DND-41 (cell line): ENCODE measurements at regions not wholly inside any gene's neighbourhood (a gene's known extent, or its start where the extent isn't known, plus 50 kb on each side); places are given as distances from the start of the nearest gene placed in this dataset.

Source experiments
- ATAC-seq: fragments of 200-7000 bp; cut with Tn5 transposase; 3 replicates; pipeline ENCODE4 v1.9.1; 2021; ENCODE audit warnings: low read depth; ENCODE audit not compliant: insufficient read depth
- DNase-seq: peaks from one replicate; pipeline ENCODE4 v3.0.0-alpha.2; 2020
- H2AFZ ChIP-seq: 2 replicates; pipeline ENCODE4 v1.6.0; 2012; ENCODE audit warnings: low read depth, low read length
- H3K27ac ChIP-seq: 2 replicates; pipeline ENCODE4 v1.5.1; 2012; ENCODE audit warnings: low read length, inconsistent platforms
- H3K27me3 ChIP-seq: fragments of 200-600 bp; sonication (generic); 2 replicates; pipeline ENCODE4 v1.6.0; 2012; ENCODE audit warnings: low read length, mild to moderate bottlenecking, inconsistent platforms; ENCODE audit not compliant: insufficient read depth, poor library complexity
- H3K36me3 ChIP-seq: 2 replicates; pipeline ENCODE4 v1.5.1; 2012; ENCODE audit warnings: low read length, inconsistent platforms; ENCODE audit not compliant: insufficient read depth
- H3K4me1 ChIP-seq: 2 replicates; pipeline ENCODE4 v1.5.1; 2012; ENCODE audit warnings: mild to moderate bottlenecking, low read length; ENCODE audit not compliant: insufficient read depth
- H3K4me2 ChIP-seq: 2 replicates; pipeline ENCODE4 v1.6.0; 2012; ENCODE audit warnings: mild to moderate bottlenecking, moderate library complexity, low read length, inconsistent platforms; ENCODE audit not compliant: insufficient read depth
- H3K4me3 ChIP-seq, 2 experiments: fragments of 200-600 bp in 1 of 2; shearing (Covaris generic) in 1 of 2; 2 replicates each; pipeline ENCODE4 v1.5.1; 2012 to 2016; ENCODE audit warnings: inconsistent platforms in 2 of 2, low read length in 2 of 2, mild to moderate bottlenecking in 2 of 2, low read depth in 1 of 2, moderate library complexity in 1 of 2
- H3K79me2 ChIP-seq: 2 replicates; pipeline ENCODE4 v1.6.0; 2012; ENCODE audit warnings: low read length, inconsistent platforms; ENCODE audit not compliant: insufficient read depth
- H3K9ac ChIP-seq: 2 replicates; pipeline ENCODE4 v1.6.0; 2012; ENCODE audit warnings: low read depth, mild to moderate bottlenecking, inconsistent platforms, low read length, moderate library complexity
- H3K9me3 ChIP-seq: 2 replicates; pipeline ENCODE4 v1.5.1; 2012; ENCODE audit warnings: low read length, moderate library complexity, mild to moderate bottlenecking, inconsistent platforms; ENCODE audit not compliant: insufficient read depth, severe bottlenecking
- H4K20me1 ChIP-seq: 2 replicates; pipeline ENCODE4 v1.6.0; 2012; ENCODE audit warnings: low read length; ENCODE audit not compliant: insufficient read depth
- CTCF ChIP-seq: IDR thresholded peaks from 2 replicates; pipeline ENCODE4 v1.5.1; 2012; ENCODE audit warnings: borderline replicate concordance, low read length, moderate library complexity, mild to moderate bottlenecking; ENCODE audit not compliant: poor library complexity, severe bottlenecking; ENCODE audit errors: extremely low read depth
- EZH2 ChIP-seq: IDR thresholded peaks from 3 replicates; pipeline ENCODE4 v1.6.1; 2012; ENCODE audit warnings: borderline replicate concordance, low read depth, mild to moderate bottlenecking, moderate library complexity, low read length, inconsistent platforms; ENCODE audit not compliant: severe bottlenecking

GRCh38 chr13:26837997-26838396 lies 77.4 kb upstream of the GPR12 start:
- ATAC-seq (no peak), DNase-seq (no peak)
- H3K4me1 ChIP-seq = no peaks in the 10 kb centered on the region
- no peak for TF ChIP-seq CTCF
- TF ChIP-seq EZH2 = no peak
- H4K20me1 ChIP-seq = no peaks in the 10 kb centered on the region
- no peak overlapping the region for H3K4me2 ChIP-seq
- no peak overlapping the region for H3K27ac ChIP-seq
- no peak overlapping the region for H2AFZ ChIP-seq
- no peaks in the 10 kb centered on the region for H3K9me3 ChIP-seq
- no peak overlapping the region for H3K9ac ChIP-seq
- peaks cover 10% of the 10 kb centered on the region for H3K27me3 ChIP-seq
- H3K36me3 ChIP-seq = no peaks in the 10 kb centered on the region
- H3K4me3 ChIP-seq = no peak overlapping the region
- H3K79me2 ChIP-seq = no peaks in the 10 kb centered on the region

GRCh38 chr13:26837102-26837501 lies 76.5 kb upstream of the GPR12 start:
- DNase-seq (no peak), ATAC-seq (no peak)
- Histone ChIP-seq H3K4me3 (no peak overlapping the region), H3K9me3 (no peaks in the 10 kb centered on the region), H3K79me2 (no peaks in the 10 kb centered on the region), H3K4me1 (no peaks in the 10 kb centered on the region), H3K27me3 (peaks cover 10% of the 10 kb centered on the region), H3K4me2 (no peak overlapping the region), H4K20me1 (no peaks in the 10 kb centered on the region), H3K36me3 (no peaks in the 10 kb centered on the region), H2AFZ (no peak overlapping the region), H3K9ac (no peak overlapping the region), H3K27ac (no peak overlapping the region)
- no peak for TF ChIP-seq EZH2
- no peak for TF ChIP-seq CTCF

GRCh38 chr13:26836626-26837025 lies 76.0 kb upstream of the GPR12 start:
- H4K20me1 ChIP-seq = no peaks in the 10 kb centered on the region
- no peak for DNase-seq

More at GRCh38 chr13:26836626-26837025, 76.0 kb upstream of the GPR12 start:
- no peak overlapping the region for H3K4me3 ChIP-seq
- no peaks in the 10 kb centered on the region for H3K4me1 ChIP-seq
- no peak for ATAC-seq
- no peak overlapping the region for H2AFZ ChIP-seq
- no peaks in the 10 kb centered on the region for H3K79me2 ChIP-seq
- H3K9me3 ChIP-seq = no peaks in the 10 kb centered on the region
- H3K9ac ChIP-seq = no peak overlapping the region
- TF ChIP-seq CTCF (no peak), EZH2 (no peak)
- no peak overlapping the region for H3K27ac ChIP-seq
- H3K4me2 ChIP-seq = no peak overlapping the region
- H3K36me3 ChIP-seq = no peaks in the 10 kb centered on the region
- peaks cover 6% of the 10 kb centered on the region for H3K27me3 ChIP-seq
